Sigmoid colon (tissue), 6 donors: ENCODE measurements at regions not wholly inside any gene's neighbourhood (a gene's known extent, or its start where the extent isn't known, plus 50 kb on each side); places are given as distances from the start of the nearest gene placed in this dataset.

Experiments used
- DNase-seq: peaks from one replicate; pipeline ENCODE4 v3.0.0-alpha.2; 2019
- H3K27ac ChIP-seq, 4 donors: fragments of 200-600 bp; sonication (generic); one replicate each; pipeline ENCODE4 v1.5.1; 2016 to 2019; ENCODE audit warnings: mild to moderate bottlenecking in 1 of 4
- H3K27me3 ChIP-seq, 3 donors: fragments of 200-600 bp; sonication (generic); one replicate each; pipeline ENCODE4 v1.5.1; 2019; ENCODE audit warnings: mild to moderate bottlenecking in 1 of 3
- H3K36me3 ChIP-seq, 4 donors: fragments of 200-600 bp; sonication (generic); one replicate each; pipeline ENCODE4 v1.5.1; 2016 to 2019
- H3K4me1 ChIP-seq, 4 donors: fragments of 200-600 bp; sonication (generic); one replicate each; pipeline ENCODE4 v1.5.1; 2017 to 2019
- H3K4me3 ChIP-seq, 4 donors: fragments of 200-600 bp; sonication (generic); one replicate each; pipeline ENCODE4 v1.5.1; 2017 to 2019; ENCODE audit warnings: mild to moderate bottlenecking in 2 of 4, moderate library complexity in 1 of 4
- H3K9me3 ChIP-seq, 4 donors: fragments of 200-600 bp in 3 of 4; sonication (generic) in 3 of 4; one replicate each; pipeline versions ENCODE4 v1.5.1 to v1.6.1; 2013 to 2019
- CTCF ChIP-seq, 4 experiments: fragments of 450-650 bp in 3 of 4; fragments of 200-600 bp in 1 of 4; IDR thresholded peaks; one replicate each; pipeline ENCODE4 v1.5.1; 2016 to 2019; ENCODE audit warnings: antibody characterized with exemption in 4 of 4, mild to moderate bottlenecking in 3 of 4, moderate library complexity in 2 of 4
- EP300 ChIP-seq, 4 donors: sonication (generic); formaldehyde crosslinking; IDR thresholded peaks; one replicate each; pipeline ENCODE4 v1.6.1; 2017; ENCODE audit warnings: antibody characterized with exemption in 4 of 4
- POLR2A ChIP-seq, 2 donors: fragments of 450-650 bp; IDR thresholded peaks; one replicate each; pipeline ENCODE4 v1.6.1; 2016; ENCODE audit warnings: antibody characterized with exemption in 2 of 2, mild to moderate bottlenecking in 2 of 2, moderate library complexity in 2 of 2
- POLR2AphosphoS5 ChIP-seq, 4 donors: sonication (generic); formaldehyde crosslinking; IDR thresholded peaks; one replicate each; pipeline ENCODE4 v1.6.1; 2017; ENCODE audit warnings: antibody characterized with exemption in 4 of 4
- WGBS, 2 donors: extraction: QIAGEN DNeasy Blood & Tissue Kit; methylation state at CpG; one replicate each; pipeline ENCODE4 v1.1.7; 2013; 5-methylcytosine and 5-hydroxymethylcytosine counted together
- intact Hi-C: fragments of 100-400 bp; cut with DNase I; formaldehyde crosslinking; loops from one replicate; pipeline ENCODE4 v1.15.1; 2023
- donor health status: healthy with polysubstance abuse.
- donor health status: healthy.

GRCh38 chrX:121260596-121261240 is 213.3 kb downstream of the GLUD2 start:
- Histone ChIP-seq H3K27ac (no peak overlapping the region), H3K4me3 (no peak overlapping the region), H3K4me1 (no peaks in the 10 kb centered on the region), H3K36me3 (no peaks in the 10 kb centered on the region), H3K9me3 (no peaks in the 10 kb centered on the region), H3K27me3 (no peaks in the 10 kb centered on the region)
- TF ChIP-seq POLR2A (IDR thresholded peaks at IDR 0.05), result no peak
- DNase-seq, result no peak
- intact Hi-C loops, result no loop called here
- WGBS, 2 donors, result 57 to 63% methylated on average over 2 of the region's 2 CpGs

- H3K27ac ChIP-seq, result no peak overlapping the region
- H3K36me3 ChIP-seq, result no peaks in the 10 kb centered on the region
- H3K9me3 ChIP-seq, result no peaks in the 10 kb centered on the region
- no peak overlapping the region for H3K4me3 ChIP-seq
- 81 to 85% methylated on average over 3 of the region's 3 CpGs for WGBS, 2 donors
- H3K27me3 ChIP-seq, result no peaks in the 10 kb centered on the region
- intact Hi-C loops, result no loop called here
- DNase-seq, result no peak
- no peaks in the 10 kb centered on the region for H3K4me1 ChIP-seq
- no peak for TF ChIP-seq POLR2A (IDR thresholded peaks at IDR 0.05)
Measured at GRCh38 chrX:121283921-121284320, 236.5 kb downstream of the GLUD2 start.

GRCh38 chrX:121298499-121298898 is 251.1 kb downstream of the GLUD2 start:
- no peak for TF ChIP-seq POLR2AphosphoS5 (IDR thresholded peaks at IDR 0.05)
- no peak for TF ChIP-seq POLR2A (IDR thresholded peaks at IDR 0.05)
- no peak for TF ChIP-seq EP300 (IDR thresholded peaks at IDR 0.05)
- no peak for TF ChIP-seq CTCF (IDR thresholded peaks at IDR 0.05)
- Histone ChIP-seq H3K4me1 (no peaks in the 10 kb centered on the region), H3K9me3 (no peaks in the 10 kb centered on the region), H3K27me3 (no peaks in the 10 kb centered on the region), H3K27ac (no peak overlapping the region), H3K36me3 (no peaks in the 10 kb centered on the region), H3K4me3 (no peak overlapping the region)
- 51 to 72% methylated on average over 1 of the region's 1 CpG for WGBS, 2 donors
- DNase-seq, result no peak
- intact Hi-C loops, result no loop called here

GRCh38 chrX:121301356-121301755 is 253.9 kb downstream of the GLUD2 start:
- Histone ChIP-seq H3K27ac (no peak overlapping the region), H3K36me3 (no peaks in the 10 kb centered on the region), H3K9me3 (no peaks in the 10 kb centered on the region), H3K4me3 (no peak overlapping the region), H3K27me3 (no peaks in the 10 kb centered on the region), H3K4me1 (no peaks in the 10 kb centered on the region)
- intact Hi-C loops, result no loop called here
- TF ChIP-seq POLR2AphosphoS5 (IDR thresholded peaks at IDR 0.05) (no peak), POLR2A (IDR thresholded peaks at IDR 0.05) (no peak), EP300 (IDR thresholded peaks at IDR 0.05) (no peak)
- WGBS, 2 donors, result 91 to 96% methylated on average over 2 of the region's 2 CpGs
- DNase-seq, result no peak

GRCh38 chrX:121301822-121302221 is 254.4 kb downstream of the GLUD2 start:
- Histone ChIP-seq H3K27ac (no peak overlapping the region), H3K4me3 (no peak overlapping the region), H3K9me3 (no peaks in the 10 kb centered on the region), H3K27me3 (no peaks in the 10 kb centered on the region), H3K36me3 (no peaks in the 10 kb centered on the region), H3K4me1 (no peaks in the 10 kb centered on the region)
- WGBS, 2 donors, result 96 to 100% methylated on average over 1 of the region's 1 CpG
- TF ChIP-seq CTCF (IDR thresholded peaks at IDR 0.05), result no peak
- no peak for TF ChIP-seq POLR2A (IDR thresholded peaks at IDR 0.05)
- intact Hi-C loops, result no loop called here
- no peak for DNase-seq

GRCh38 chrX:121307449-121307848 is 260.0 kb downstream of the GLUD2 start:
- Histone ChIP-seq H3K4me1 (no peaks in the 10 kb centered on the region), H3K27me3 (no peaks in the 10 kb centered on the region), H3K27ac (no peak overlapping the region), H3K9me3 (no peaks in the 10 kb centered on the region), H3K36me3 (no peaks in the 10 kb centered on the region), H3K4me3 (no peak overlapping the region)
- DNase-seq, result no peak
- no peak for TF ChIP-seq CTCF (IDR thresholded peaks at IDR 0.05)
- intact Hi-C loops, result no loop called here
- WGBS, 2 donors, result 82 to 84% methylated on average over 3 of the region's 3 CpGs
